ENCODE measurements at regions not wholly inside any gene's neighbourhood (a gene's known extent, or its start where the extent isn't known, plus 50 kb on each side); places are given as distances from the start of the nearest gene placed in this dataset.
"Not testable (repeated sequence)": the region's sequence is repeated elsewhere in the genome, so short reads cannot be mapped to it uniquely, and the experiment has no call there.

- H3K9ac ChIP-seq (ENCODE audit: low read depth, low read length), result no peak overlapping the region
- no peak overlapping the region for H4K5ac ChIP-seq (ENCODE audit: low read depth, low read length)
- H3K79me1 ChIP-seq (ENCODE audit: low read depth in 1 of 2, low read length in 2 of 2), result no peaks in the 10 kb centered on the region
- no peaks in the 10 kb centered on the region for H3K36me3 ChIP-seq (ENCODE audit: control insufficient read depth, insufficient read depth, low read length)
- no peak overlapping the region for H3K4me3 ChIP-seq (ENCODE audit: insufficient read depth, low read depth, low read length)
- no peak overlapping the region for H3K56ac ChIP-seq (ENCODE audit: extremely low read depth, insufficient read depth, low read length)
- dilution Hi-C loops (cut with HindIII; ENCODE audit: low sequenced_read_pairs, unreplicated experiment), result no loop called here
- no peak overlapping the region for H4K8ac ChIP-seq (ENCODE audit: low read depth in 2 of 2, low read length in 2 of 2)
- no peak overlapping the region for H2AK9ac ChIP-seq (replicated peaks; ENCODE audit: low read depth, low read length, poor library complexity)
- no peaks in the 10 kb centered on the region for H4K20me1 ChIP-seq (ENCODE audit: insufficient read depth, low read length)
- H3K4me1 ChIP-seq (ENCODE audit: control insufficient read depth, insufficient read depth, low read length), result no peaks in the 10 kb centered on the region
- no CpG with 5 or more reads among the region's 4 CpGs for WGBS, 2 experiments (ENCODE audit: extremely low coverage in 2 of 2, insufficient read length in 1 of 2)
- intact Hi-C loops (cut with micrococcal nuclease), result no loop called here
- H2BK120ac ChIP-seq (ENCODE audit: low read depth, low read length), result no peak overlapping the region
- no peak overlapping the region for H2BK20ac ChIP-seq (ENCODE audit: low read depth, low read length)
- DNase-seq (no peak), ATAC-seq (ENCODE audit: low read depth) (no peak)
- no peak overlapping the region for H2BK5ac ChIP-seq (ENCODE audit: low read depth, low read length, poor library complexity, severe bottlenecking)
- no peaks in the 10 kb centered on the region for H3K9me1 ChIP-seq (ENCODE audit: insufficient read depth, low read length)
- H3K18ac ChIP-seq (ENCODE audit: low read depth, low read length), result no peak overlapping the region
- CTCF ChIA-PET, result no interaction called here
- peaks cover 20% of the 10 kb centered on the region for H3K9me3 ChIP-seq (ENCODE audit: control insufficient read depth, insufficient read depth, low read length)
- no peak overlapping the region for H4K91ac ChIP-seq (ENCODE audit: insufficient read depth, low read depth, low read length)
- H2AK5ac ChIP-seq (ENCODE audit: low read depth, low read length), result no peak overlapping the region
- no peak overlapping the region for H3K27ac ChIP-seq (ENCODE audit: insufficient read depth, low read length)
- no peak overlapping the region for H3K23ac ChIP-seq (ENCODE audit: low read depth, low read length)
- H3K14ac ChIP-seq (replicated peaks; ENCODE audit: low read depth, low read length), result no peak overlapping the region
- in situ Hi-C loops (cut with MboI; ENCODE audit: low sequenced_read_pairs), result no loop called here
- BruUV-seq (replicated peaks), result no TSS peak
- TF ChIP-seq USF2 (IDR thresholded peaks at IDR 0.05; ENCODE audit: low read depth, low read length), result no peak
- no peak for TF ChIP-seq FOS (IDR thresholded peaks at IDR 0.05; ENCODE audit: low read depth, low read length)
- TF ChIP-seq BHLHE40 (IDR thresholded peaks at IDR 0.05; ENCODE audit: low read depth, low read length), result no peak
- TF ChIP-seq MAZ (IDR thresholded peaks at IDR 0.05; ENCODE audit: borderline replicate concordance, low read depth, low read length), result no peak
- TF ChIP-seq RAD21 (IDR thresholded peaks at IDR 0.05; ENCODE audit: low read length), result no peak
- TF ChIP-seq CHD1 (IDR thresholded peaks at IDR 0.05; ENCODE audit: low read depth, low read length), result no peak
- TF ChIP-seq CEBPB (IDR thresholded peaks at IDR 0.05; ENCODE audit: low read depth, low read length), result no peak
- POLR2A ChIA-PET (ENCODE audit: unreplicated experiment), result no interaction called here
- no peak overlapping the region for H3K4me2 ChIP-seq (ENCODE audit: low read depth, low read length)
- H3K27me3 ChIP-seq (ENCODE audit: control insufficient read depth, insufficient read depth, low read length), result no peaks in the 10 kb centered on the region
- no peak overlapping the region for H2AFZ ChIP-seq (replicated peaks; ENCODE audit: low read length, poor library complexity)
- H2BK15ac ChIP-seq (ENCODE audit: low read depth, low read length), result no peak overlapping the region
- no peak overlapping the region for H3K4ac ChIP-seq (ENCODE audit: low read depth, low read length)
These were observed 329.7 kb upstream of the KLHL29 start for GRCh38 chr2:23055251-23055650.

- dilution Hi-C loops (cut with HindIII; ENCODE audit: low sequenced_read_pairs, unreplicated experiment); intact Hi-C loops (cut with micrococcal nuclease): not testable (repeated sequence)
These were observed 328.1 kb upstream of the KLHL29 start for GRCh38 chr2:23056846-23057245.

More at GRCh38 chr2:23056846-23057245, 328.1 kb upstream of the KLHL29 start:
- H2BK15ac ChIP-seq (ENCODE audit: low read depth, low read length); H3K4me1 ChIP-seq (ENCODE audit: control insufficient read depth, insufficient read depth, low read length); H3K23ac ChIP-seq (ENCODE audit: low read depth, low read length); BruUV-seq (replicated peaks); H3K18ac ChIP-seq (ENCODE audit: low read depth, low read length); H3K9me1 ChIP-seq (ENCODE audit: insufficient read depth, low read length); H3K4ac ChIP-seq (ENCODE audit: low read depth, low read length); H3K36me3 ChIP-seq (ENCODE audit: control insufficient read depth, insufficient read depth, low read length); H4K8ac ChIP-seq (ENCODE audit: low read depth in 2 of 2, low read length in 2 of 2); H2AK9ac ChIP-seq (replicated peaks; ENCODE audit: low read depth, low read length, poor library complexity); H4K91ac ChIP-seq (ENCODE audit: insufficient read depth, low read depth, low read length); H3K4me2 ChIP-seq (ENCODE audit: low read depth, low read length); H2AK5ac ChIP-seq (ENCODE audit: low read depth, low read length); H3K56ac ChIP-seq (ENCODE audit: extremely low read depth, insufficient read depth, low read length); H3K9ac ChIP-seq (ENCODE audit: low read depth, low read length); ATAC-seq (ENCODE audit: low read depth); H2BK5ac ChIP-seq (ENCODE audit: low read depth, low read length, poor library complexity, severe bottlenecking); H4K20me1 ChIP-seq (ENCODE audit: insufficient read depth, low read length); H2AFZ ChIP-seq (replicated peaks; ENCODE audit: low read length, poor library complexity); DNase-seq; H3K14ac ChIP-seq (replicated peaks; ENCODE audit: low read depth, low read length); H3K27ac ChIP-seq (ENCODE audit: insufficient read depth, low read length); H2BK120ac ChIP-seq (ENCODE audit: low read depth, low read length); H4K5ac ChIP-seq (ENCODE audit: low read depth, low read length); H3K4me3 ChIP-seq (ENCODE audit: insufficient read depth, low read depth, low read length); H2BK20ac ChIP-seq (ENCODE audit: low read depth, low read length); CTCF ChIA-PET; H3K27me3 ChIP-seq (ENCODE audit: control insufficient read depth, insufficient read depth, low read length); POLR2A ChIA-PET (ENCODE audit: unreplicated experiment); H3K79me1 ChIP-seq (ENCODE audit: low read depth in 1 of 2, low read length in 2 of 2); in situ Hi-C loops (cut with MboI; ENCODE audit: low sequenced_read_pairs): not testable (repeated sequence)
- H3K9me3 ChIP-seq (ENCODE audit: control insufficient read depth, insufficient read depth, low read length), result peaks cover 23% of the 10 kb centered on the region
- WGBS, 2 experiments (ENCODE audit: extremely low coverage in 2 of 2, insufficient read length in 1 of 2), result no CpG with 5 or more reads among the region's 4 CpGs

Data from IMR-90 (cell line).